Neural cell (in vitro differentiated cells): ENCODE measurements at regions not wholly inside any gene's neighbourhood (a gene's known extent, or its start where the extent isn't known, plus 50 kb on each side); places are given as distances from the start of the nearest gene placed in this dataset.

Source experiments
- EZH2 ChIP-seq: fragments of 200-600, 300-800 bp; shearing (Covaris generic), sonication (generic); IDR thresholded peaks from 2 replicates; pipeline ENCODE4 v1.6.1; 2014; ENCODE audit warnings: antibody characterized with exemption, low read length, borderline replicate concordance, mild to moderate bottlenecking; ENCODE audit not compliant: insufficient read depth, poor library complexity, severe bottlenecking
- POLR2AphosphoS5 ChIP-seq: IDR thresholded peaks from 2 replicates; pipeline ENCODE4 v1.6.1; 2012
- SMC3 ChIP-seq: fragments of 450-650 bp; conservative IDR thresholded peaks from 2 replicates; pipeline ENCODE4 v1.6.1; 2014; ENCODE audit warnings: antibody characterized with exemption, mild to moderate bottlenecking, moderate library complexity; ENCODE audit not compliant: poor library complexity
- TAF1 ChIP-seq: IDR thresholded peaks from 2 replicates; pipeline ENCODE4 v1.6.1; 2012; ENCODE audit warnings: low read depth
- TF ChIP-seq, protein P1 (sequence below): fragments of 450-650 bp; IDR thresholded peaks from 2 replicates; pipeline ENCODE4 v1.5.1; 2014; ENCODE audit warnings: antibody characterized with exemption, mild to moderate bottlenecking, moderate library complexity; ENCODE audit not compliant: poor library complexity, severe bottlenecking
- TF ChIP-seq, protein P2 (sequence below): IDR thresholded peaks from 2 replicates; pipeline ENCODE4 v1.6.1; 2012; ENCODE audit warnings: borderline replicate concordance

DNA sequence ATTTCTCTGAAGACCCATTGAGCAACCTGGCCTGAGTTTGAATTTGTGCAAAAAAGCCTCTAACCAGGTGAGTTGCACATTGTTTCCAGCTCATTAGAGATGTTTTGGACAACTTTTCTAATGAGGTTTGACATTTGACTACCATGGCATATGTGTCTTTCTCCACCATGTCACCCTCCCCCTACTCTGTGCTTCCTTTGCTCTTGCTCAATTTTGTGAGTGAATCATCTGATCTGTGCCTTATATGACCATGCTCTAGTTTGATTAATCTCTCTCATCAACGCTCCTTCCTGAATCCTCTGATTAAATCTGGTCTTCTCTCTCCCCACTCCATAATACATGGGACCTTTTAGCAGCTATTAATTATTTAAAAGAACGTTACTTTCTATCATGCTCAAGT, 144.8 kb upstream of the SAMSN1 start:
- TF ChIP-seq, protein P1, sequence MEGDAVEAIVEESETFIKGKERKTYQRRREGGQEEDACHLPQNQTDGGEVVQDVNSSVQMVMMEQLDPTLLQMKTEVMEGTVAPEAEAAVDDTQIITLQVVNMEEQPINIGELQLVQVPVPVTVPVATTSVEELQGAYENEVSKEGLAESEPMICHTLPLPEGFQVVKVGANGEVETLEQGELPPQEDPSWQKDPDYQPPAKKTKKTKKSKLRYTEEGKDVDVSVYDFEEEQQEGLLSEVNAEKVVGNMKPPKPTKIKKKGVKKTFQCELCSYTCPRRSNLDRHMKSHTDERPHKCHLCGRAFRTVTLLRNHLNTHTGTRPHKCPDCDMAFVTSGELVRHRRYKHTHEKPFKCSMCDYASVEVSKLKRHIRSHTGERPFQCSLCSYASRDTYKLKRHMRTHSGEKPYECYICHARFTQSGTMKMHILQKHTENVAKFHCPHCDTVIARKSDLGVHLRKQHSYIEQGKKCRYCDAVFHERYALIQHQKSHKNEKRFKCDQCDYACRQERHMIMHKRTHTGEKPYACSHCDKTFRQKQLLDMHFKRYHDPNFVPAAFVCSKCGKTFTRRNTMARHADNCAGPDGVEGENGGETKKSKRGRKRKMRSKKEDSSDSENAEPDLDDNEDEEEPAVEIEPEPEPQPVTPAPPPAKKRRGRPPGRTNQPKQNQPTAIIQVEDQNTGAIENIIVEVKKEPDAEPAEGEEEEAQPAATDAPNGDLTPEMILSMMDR: no peak
- TF ChIP-seq EZH2: no peak
- no peak for TF ChIP-seq SMC3
- TF ChIP-seq POLR2AphosphoS5: no peak
- TF ChIP-seq TAF1: no peak
- TF ChIP-seq, protein P2, sequence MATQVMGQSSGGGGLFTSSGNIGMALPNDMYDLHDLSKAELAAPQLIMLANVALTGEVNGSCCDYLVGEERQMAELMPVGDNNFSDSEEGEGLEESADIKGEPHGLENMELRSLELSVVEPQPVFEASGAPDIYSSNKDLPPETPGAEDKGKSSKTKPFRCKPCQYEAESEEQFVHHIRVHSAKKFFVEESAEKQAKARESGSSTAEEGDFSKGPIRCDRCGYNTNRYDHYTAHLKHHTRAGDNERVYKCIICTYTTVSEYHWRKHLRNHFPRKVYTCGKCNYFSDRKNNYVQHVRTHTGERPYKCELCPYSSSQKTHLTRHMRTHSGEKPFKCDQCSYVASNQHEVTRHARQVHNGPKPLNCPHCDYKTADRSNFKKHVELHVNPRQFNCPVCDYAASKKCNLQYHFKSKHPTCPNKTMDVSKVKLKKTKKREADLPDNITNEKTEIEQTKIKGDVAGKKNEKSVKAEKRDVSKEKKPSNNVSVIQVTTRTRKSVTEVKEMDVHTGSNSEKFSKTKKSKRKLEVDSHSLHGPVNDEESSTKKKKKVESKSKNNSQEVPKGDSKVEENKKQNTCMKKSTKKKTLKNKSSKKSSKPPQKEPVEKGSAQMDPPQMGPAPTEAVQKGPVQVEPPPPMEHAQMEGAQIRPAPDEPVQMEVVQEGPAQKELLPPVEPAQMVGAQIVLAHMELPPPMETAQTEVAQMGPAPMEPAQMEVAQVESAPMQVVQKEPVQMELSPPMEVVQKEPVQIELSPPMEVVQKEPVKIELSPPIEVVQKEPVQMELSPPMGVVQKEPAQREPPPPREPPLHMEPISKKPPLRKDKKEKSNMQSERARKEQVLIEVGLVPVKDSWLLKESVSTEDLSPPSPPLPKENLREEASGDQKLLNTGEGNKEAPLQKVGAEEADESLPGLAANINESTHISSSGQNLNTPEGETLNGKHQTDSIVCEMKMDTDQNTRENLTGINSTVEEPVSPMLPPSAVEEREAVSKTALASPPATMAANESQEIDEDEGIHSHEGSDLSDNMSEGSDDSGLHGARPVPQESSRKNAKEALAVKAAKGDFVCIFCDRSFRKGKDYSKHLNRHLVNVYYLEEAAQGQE: no peak
